Bronchial epithelial cell (primary cell): ENCODE measurements at regions not wholly inside any gene's neighbourhood (a gene's known extent, or its start where the extent isn't known, plus 50 kb on each side); places are given as distances from the start of the nearest gene placed in this dataset.

Source experiments
- DNase-seq: peaks from one replicate; pipeline ENCODE4 v3.0.0-alpha.2; 2010; ENCODE audit warnings: low read depth
- FAIRE-seq: peaks from 2 replicates; lab custom pipeline; 2011; peaks lifted over from hg19 to GRCh38; lab: Jason Lieb, UNC
- H3K27me3 ChIP-seq: 2 replicates; pipeline ENCODE4 v1.5.1; 2011; ENCODE audit warnings: low read length; ENCODE audit not compliant: control insufficient read depth, insufficient read depth
- H3K36me3 ChIP-seq: 2 replicates; pipeline ENCODE4 v1.5.1; 2011; ENCODE audit warnings: low read length; ENCODE audit not compliant: control insufficient read depth, insufficient read depth
- H3K4me3 ChIP-seq: 2 replicates; pipeline ENCODE4 v1.5.1; 2011; ENCODE audit warnings: mild to moderate bottlenecking, low read depth, low read length, control low read depth
- TF ChIP-seq, protein P1 (sequence below): IDR thresholded peaks from 2 replicates; pipeline ENCODE4 v1.5.1; 2011; ENCODE audit warnings: mild to moderate bottlenecking, moderate library complexity, low read length, control low read depth, inconsistent platforms; ENCODE audit not compliant: insufficient read depth, severe bottlenecking

DNA sequence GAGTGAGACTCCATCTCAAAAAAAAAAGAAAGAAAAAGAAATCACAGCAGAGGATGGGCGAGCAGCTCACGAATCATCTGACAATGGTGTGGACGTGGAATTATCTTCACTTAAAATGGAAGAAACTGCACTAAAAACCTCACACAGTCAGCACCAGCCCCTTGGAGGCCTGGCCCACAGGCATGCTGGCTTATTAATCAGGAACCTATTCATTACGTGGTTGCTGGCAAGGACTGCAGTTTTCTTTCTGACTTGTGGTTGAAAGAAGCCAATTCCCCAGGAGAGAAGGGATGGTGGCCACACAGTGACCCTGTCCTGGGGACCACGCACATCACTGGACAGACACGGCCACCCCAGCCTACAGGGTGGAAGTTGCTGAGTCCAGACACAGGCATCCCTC is 401.1 kb downstream of the CTTN start:
- DNase-seq, result no peak
- TF ChIP-seq, protein P1, sequence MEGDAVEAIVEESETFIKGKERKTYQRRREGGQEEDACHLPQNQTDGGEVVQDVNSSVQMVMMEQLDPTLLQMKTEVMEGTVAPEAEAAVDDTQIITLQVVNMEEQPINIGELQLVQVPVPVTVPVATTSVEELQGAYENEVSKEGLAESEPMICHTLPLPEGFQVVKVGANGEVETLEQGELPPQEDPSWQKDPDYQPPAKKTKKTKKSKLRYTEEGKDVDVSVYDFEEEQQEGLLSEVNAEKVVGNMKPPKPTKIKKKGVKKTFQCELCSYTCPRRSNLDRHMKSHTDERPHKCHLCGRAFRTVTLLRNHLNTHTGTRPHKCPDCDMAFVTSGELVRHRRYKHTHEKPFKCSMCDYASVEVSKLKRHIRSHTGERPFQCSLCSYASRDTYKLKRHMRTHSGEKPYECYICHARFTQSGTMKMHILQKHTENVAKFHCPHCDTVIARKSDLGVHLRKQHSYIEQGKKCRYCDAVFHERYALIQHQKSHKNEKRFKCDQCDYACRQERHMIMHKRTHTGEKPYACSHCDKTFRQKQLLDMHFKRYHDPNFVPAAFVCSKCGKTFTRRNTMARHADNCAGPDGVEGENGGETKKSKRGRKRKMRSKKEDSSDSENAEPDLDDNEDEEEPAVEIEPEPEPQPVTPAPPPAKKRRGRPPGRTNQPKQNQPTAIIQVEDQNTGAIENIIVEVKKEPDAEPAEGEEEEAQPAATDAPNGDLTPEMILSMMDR, result no peak
- no peak for FAIRE-seq
- Histone ChIP-seq H3K4me3 (no peak overlapping the region), H3K36me3 (no peaks in the 10 kb centered on the region), H3K27me3 (no peaks in the 10 kb centered on the region)

DNA sequence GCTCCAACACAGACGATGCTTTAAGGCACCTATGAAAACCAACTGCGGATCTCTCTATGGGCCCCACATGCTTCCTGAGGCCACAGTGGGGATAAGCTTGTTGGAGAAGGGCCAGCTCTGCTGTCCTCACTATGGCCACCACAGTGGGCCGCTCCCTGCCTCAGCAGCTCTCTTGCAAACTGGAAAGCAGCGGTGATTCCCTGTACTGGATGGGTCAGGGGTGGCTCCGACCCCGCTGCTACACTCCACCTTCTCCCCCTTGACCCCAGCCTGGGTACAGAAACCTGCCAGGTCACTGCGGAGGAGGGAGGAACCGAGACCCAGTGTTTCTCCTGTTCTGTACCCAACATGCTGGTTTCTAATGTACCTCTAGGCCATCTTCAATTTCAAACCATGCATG is 403.9 kb downstream of the CTTN start:
- Histone ChIP-seq H3K27me3 (no peaks in the 10 kb centered on the region), H3K36me3 (no peaks in the 10 kb centered on the region), H3K4me3 (no peak overlapping the region)
- DNase-seq (no peak), FAIRE-seq (no peak)
- TF ChIP-seq, protein P1, result no peak

DNA sequence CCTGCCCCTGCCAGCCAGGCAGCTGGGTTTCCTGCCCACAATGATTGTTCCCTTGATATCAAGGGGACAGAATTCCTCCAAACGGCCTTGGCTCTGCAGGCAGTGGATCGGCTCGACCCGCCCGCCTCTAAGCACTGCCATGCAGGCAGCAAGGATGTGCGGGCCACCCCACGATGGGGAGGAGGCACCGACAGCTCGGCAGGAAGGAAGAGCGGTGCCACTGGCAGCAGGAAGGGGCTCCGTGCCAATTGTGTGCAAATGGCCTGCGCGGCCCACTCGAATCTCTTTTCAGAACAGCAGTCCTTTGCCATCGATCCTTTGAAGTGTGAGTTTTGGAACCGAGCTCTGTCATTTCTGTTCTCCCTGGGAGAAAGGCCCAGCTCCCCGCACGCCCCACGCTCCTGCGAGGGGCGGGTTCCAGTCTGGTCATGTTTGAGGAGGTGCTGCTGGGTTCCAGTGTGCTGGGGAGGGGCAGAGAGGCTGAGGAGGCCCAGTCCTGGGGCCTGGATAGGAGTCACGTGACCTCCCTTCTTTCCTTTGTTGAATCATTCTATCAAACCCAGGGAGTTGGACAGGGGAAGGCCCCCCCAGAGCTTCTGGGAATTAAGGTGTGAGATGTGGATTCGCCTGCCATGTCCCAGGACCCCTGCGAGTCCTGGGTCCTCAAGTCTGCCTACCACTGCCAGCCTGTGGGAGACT is 406.0 kb downstream of the CTTN start:
- DNase-seq (no peak), FAIRE-seq (no peak)
- TF ChIP-seq, protein P1, result no peak
- no peaks in the 10 kb centered on the region for H3K27me3 ChIP-seq
- no peaks in the 10 kb centered on the region for H3K36me3 ChIP-seq
- H3K4me3 ChIP-seq, result no peak overlapping the region

DNA sequence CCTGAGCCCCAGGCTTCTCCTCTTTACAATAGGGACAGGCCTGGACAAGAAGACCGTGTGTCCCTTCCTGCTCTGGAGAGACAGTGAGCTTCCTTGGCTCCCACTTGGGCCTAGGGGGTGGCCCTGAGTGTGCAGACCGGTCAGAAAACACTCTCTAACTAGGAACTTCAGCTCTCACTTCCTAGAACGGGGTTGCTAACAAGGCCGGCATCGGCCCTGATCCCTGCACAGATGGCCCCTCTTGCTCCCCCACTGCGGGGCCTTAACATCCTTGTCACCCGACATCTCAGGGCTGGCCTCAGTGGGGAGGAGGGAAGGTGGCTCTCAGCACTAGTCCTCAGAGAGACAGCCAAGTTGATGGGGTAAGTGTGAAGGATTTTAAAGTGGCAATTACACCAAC is 406.9 kb downstream of the CTTN start:
- Histone ChIP-seq H3K4me3 (no peak overlapping the region), H3K36me3 (no peaks in the 10 kb centered on the region), H3K27me3 (no peaks in the 10 kb centered on the region)
- FAIRE-seq, result no peak
- TF ChIP-seq, protein P1, result no peak
- DNase-seq, result no peak

DNA sequence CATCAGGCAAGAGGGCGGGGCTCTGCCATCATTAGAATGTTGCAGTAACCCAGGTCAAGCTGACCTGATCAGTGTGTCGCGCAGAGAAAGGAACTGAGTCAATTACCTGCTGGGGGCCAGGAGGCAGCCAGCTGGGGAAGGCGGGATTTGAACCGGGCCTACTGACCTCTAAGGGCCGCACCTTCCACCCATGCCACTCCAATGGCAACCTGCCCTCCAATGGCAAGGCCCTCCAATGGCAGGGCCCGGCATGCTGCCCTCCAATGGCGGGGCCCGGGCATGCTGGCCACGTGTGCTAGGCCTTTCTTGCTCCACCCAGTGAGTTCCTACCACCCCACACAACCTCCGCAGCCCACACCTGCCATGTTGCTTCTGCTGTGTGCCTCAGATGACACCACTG is 407.6 kb downstream of the CTTN start:
- no peak for DNase-seq
- no peak for FAIRE-seq
- TF ChIP-seq, protein P1, result no peak

More for the DNA sequence above, 407.6 kb downstream of the CTTN start:
- no peaks in the 10 kb centered on the region for H3K36me3 ChIP-seq
- no peak overlapping the region for H3K4me3 ChIP-seq
- H3K27me3 ChIP-seq, result no peaks in the 10 kb centered on the region
